H1 (cell line): ENCODE measurements at regions not wholly inside any gene's neighbourhood (a gene's known extent, or its start where the extent isn't known, plus 50 kb on each side); places are given as distances from the start of the nearest gene placed in this dataset.

ENCODE experiments used
- CTCF ChIA-PET: fragments of 300-600 bp; sonication (Branson Sonifier 250); formaldehyde crosslinking; loops from one replicate; lab custom pipeline; 2021; ENCODE audit not compliant: partially characterized antibody; lab: Charles Lee
- POLR2A ChIA-PET: fragments of 300-600 bp; sonication (Branson Sonifier 250); formaldehyde crosslinking; loops from one replicate; lab custom pipeline; 2021; ENCODE audit warnings: inconsistent platforms; ENCODE audit not compliant: partially characterized antibody; lab: Charles Lee
- DNase-seq, 2 experiments: peaks; one replicate each; pipeline versions ENCODE4 v3.0.0 to v3.0.0-alpha.2; 2010 to 2022; ENCODE audit warnings: low spot score in 2 of 2, low read depth in 1 of 2, mixed read lengths in 1 of 2
- FAIRE-seq: peaks from 2 replicates; lab custom pipeline; 2011; peaks lifted over from hg19 to GRCh38; lab: Jason Lieb, UNC
- H2AFZ ChIP-seq: 2 replicates; pipeline ENCODE4 v1.8.1; 2012; ENCODE audit warnings: low read length, inconsistent platforms
- H2AK5ac ChIP-seq: 2 replicates; pipeline ENCODE4 v1.6.1; 2013; ENCODE audit warnings: low read depth, low read length
- H2BK120ac ChIP-seq: replicated peaks from 2 replicates; pipeline ENCODE3; 2013; ENCODE audit warnings: low read depth, low read length, inconsistent platforms
- H2BK12ac ChIP-seq: 2 replicates; pipeline ENCODE4 v1.6.1; 2013; ENCODE audit warnings: low read depth, low read length
- H2BK15ac ChIP-seq: 2 replicates; pipeline ENCODE4 v1.6.1; 2013; ENCODE audit warnings: low read length
- H2BK20ac ChIP-seq: 2 replicates; pipeline ENCODE4 v1.6.1; 2013; ENCODE audit warnings: low read length
- H2BK5ac ChIP-seq: 2 replicates; pipeline ENCODE4 v1.6.1; 2013; ENCODE audit warnings: low read depth, low read length
- H3K14ac ChIP-seq: 2 replicates; pipeline ENCODE4 v1.6.1; 2013; ENCODE audit warnings: inconsistent platforms; ENCODE audit not compliant: insufficient read length
- H3K18ac ChIP-seq: 2 replicates; pipeline ENCODE4 v1.6.1; 2013; ENCODE audit warnings: low read length; ENCODE audit errors: extremely low read depth
- H3K23ac ChIP-seq: 2 replicates; pipeline ENCODE4 v1.6.1; 2013; ENCODE audit warnings: inconsistent platforms; ENCODE audit not compliant: insufficient read length
- H3K23me2 ChIP-seq: 2 replicates; pipeline ENCODE4 v1.6.1; 2013; ENCODE audit warnings: low read depth, low read length
- H3K27ac ChIP-seq: 2 replicates; pipeline ENCODE4 v1.6.1; 2011; ENCODE audit warnings: low read depth, low read length, inconsistent platforms
- H3K27me3 ChIP-seq, 4 experiments: replicated peaks in 1 of 4; 1 replicate in 1 of 4; 2 replicates in 3 of 4; pipeline versions ENCODE4 v1.6.1 to v1.8.1; 2011 to 2013; ENCODE audit warnings: low read length in 3 of 4, mild to moderate bottlenecking in 3 of 4, inconsistent platforms in 2 of 4, mixed read lengths in 2 of 4, moderate library complexity in 1 of 4; ENCODE audit not compliant: control insufficient read depth in 3 of 4, insufficient read depth in 3 of 4; ENCODE audit errors: extremely low read depth in 1 of 4
- H3K36me3 ChIP-seq, 4 experiments: 2 replicates each; pipeline versions ENCODE4 v1.6.1 to v1.8.1; 2011 to 2013; ENCODE audit warnings: mild to moderate bottlenecking in 4 of 4, low read length in 3 of 4, moderate library complexity in 2 of 4, control low read depth in 1 of 4, inconsistent platforms in 1 of 4; ENCODE audit not compliant: insufficient read depth in 4 of 4, control insufficient read depth in 2 of 4
- H3K4ac ChIP-seq: replicated peaks from 2 replicates; pipeline ENCODE3; 2013; ENCODE audit warnings: low read length, low read depth, mixed read lengths, inconsistent platforms; ENCODE audit not compliant: insufficient read length
- H3K4me1 ChIP-seq, 4 experiments: replicated peaks in 1 of 4; 1 replicate in 1 of 4; 2 replicates in 3 of 4; pipeline versions ENCODE4 v1.6.1 to v1.8.1; 2011 to 2013; ENCODE audit warnings: low read length in 3 of 4, inconsistent platforms in 2 of 4, mixed read lengths in 1 of 4; ENCODE audit not compliant: insufficient read depth in 4 of 4, control insufficient read depth in 3 of 4
- H3K4me2 ChIP-seq, 2 experiments: 2 replicates each; pipeline versions ENCODE4 v1.6.1 to v1.8.1; 2011 to 2013; ENCODE audit warnings: low read depth in 2 of 2, low read length in 2 of 2, control low read depth in 1 of 2, inconsistent platforms in 1 of 2, mild to moderate bottlenecking in 1 of 2; ENCODE audit not compliant: insufficient read depth in 1 of 2
- H3K4me3 ChIP-seq, 4 experiments: fragments of 200-600, 300-600 bp in 1 of 4; sonication (generic), shearing (Covaris generic), sonication (Bioruptor Twin) in 1 of 4; 2 replicates each; pipeline versions ENCODE4 v1.5.1 to v1.8.1; 2011 to 2016; ENCODE audit warnings: low read length in 4 of 4, low read depth in 3 of 4, control low read depth in 2 of 4, inconsistent platforms in 2 of 4, mild to moderate bottlenecking in 2 of 4, mixed read lengths in 1 of 4, moderate library complexity in 1 of 4; ENCODE audit not compliant: insufficient read depth in 2 of 4; ENCODE audit errors: extremely low read depth in 1 of 4
- H3K56ac ChIP-seq: replicated peaks from 2 replicates; pipeline ENCODE3; 2013; ENCODE audit warnings: low read depth, mild to moderate bottlenecking, mixed read lengths, low read length, inconsistent platforms; ENCODE audit not compliant: insufficient read length
- H3K79me1 ChIP-seq: 2 replicates; pipeline ENCODE4 v1.6.1; 2013; ENCODE audit warnings: low read depth, low read length, control low read depth
- H3K79me2 ChIP-seq, 2 experiments: 2 replicates each; pipeline versions ENCODE4 v1.6.1 to v1.8.1; 2012 to 2013; ENCODE audit warnings: low read length in 2 of 2, mild to moderate bottlenecking in 2 of 2, inconsistent platforms in 1 of 2; ENCODE audit not compliant: insufficient read depth in 2 of 2, control insufficient read depth in 1 of 2
- H3K9ac ChIP-seq, 4 experiments: replicated peaks in 1 of 4; 1 replicate in 1 of 4; 2 replicates in 3 of 4; pipeline versions ENCODE4 v1.6.1 to v1.8.1; 2011 to 2013; ENCODE audit warnings: low read depth in 3 of 4, low read length in 3 of 4, control low read depth in 2 of 4, mild to moderate bottlenecking in 2 of 4, moderate library complexity in 2 of 4, inconsistent platforms in 1 of 4; ENCODE audit errors: extremely low read depth in 1 of 4
- H3K9me3 ChIP-seq, 2 experiments: 2 replicates each; pipeline versions ENCODE4 v1.6.1 to v1.8.1; 2012 to 2013; ENCODE audit warnings: mild to moderate bottlenecking in 2 of 2, moderate library complexity in 2 of 2, control low read depth in 1 of 2, inconsistent platforms in 1 of 2, low read depth in 1 of 2, low read length in 1 of 2, mixed read lengths in 1 of 2; ENCODE audit not compliant: insufficient read depth in 2 of 2
- H4K20me1 ChIP-seq, 2 experiments: replicated peaks in 1 of 2; 2 replicates each; pipeline versions ENCODE3 to v1.8.1; 2011 to 2013; ENCODE audit warnings: inconsistent platforms in 2 of 2, low read length in 2 of 2, mild to moderate bottlenecking in 1 of 2; ENCODE audit not compliant: insufficient read depth in 2 of 2, control insufficient read depth in 1 of 2
- H4K5ac ChIP-seq: 2 replicates; pipeline ENCODE4 v1.6.1; 2013; ENCODE audit warnings: low read length, low read depth, mixed read lengths, inconsistent platforms; ENCODE audit not compliant: insufficient read length
- H4K8ac ChIP-seq: 2 replicates; pipeline ENCODE4 v1.8.0; 2013; ENCODE audit warnings: mild to moderate bottlenecking, moderate library complexity, low read length, inconsistent platforms; ENCODE audit not compliant: insufficient read depth; ENCODE audit errors: extremely low read depth
- H4K91ac ChIP-seq: replicated peaks from 2 replicates; pipeline ENCODE3; 2013; ENCODE audit warnings: low read length, mixed read lengths, inconsistent platforms; ENCODE audit not compliant: insufficient read length
- WGBS, 2 experiments: shearing (Covaris generic) in 1 of 2; methylation state at CpG; one replicate each; pipeline versions ENCODE4 v1.1.6 to v1.1.7; 2013 to 2015; ENCODE audit warnings: low lambda C conversion rate in 2 of 2, mixed read lengths in 2 of 2, inconsistent platforms in 1 of 2, low coverage in 1 of 2, missing lambda C conversion rate in 1 of 2; ENCODE audit not compliant: insufficient replicate concordance in 2 of 2, insufficient coverage in 1 of 2, insufficient read length in 1 of 2; ENCODE audit errors: extremely low coverage in 1 of 2, missing lambda C conversion rate in 1 of 2; 5-methylcytosine and 5-hydroxymethylcytosine counted together
- TF ChIP-seq, protein P1 (sequence below): IDR thresholded peaks from 2 replicates; pipeline ENCODE4 v1.6.1; 2011; ENCODE audit warnings: low read depth, mild to moderate bottlenecking, low read length; ENCODE audit not compliant: insufficient read depth

DNA sequence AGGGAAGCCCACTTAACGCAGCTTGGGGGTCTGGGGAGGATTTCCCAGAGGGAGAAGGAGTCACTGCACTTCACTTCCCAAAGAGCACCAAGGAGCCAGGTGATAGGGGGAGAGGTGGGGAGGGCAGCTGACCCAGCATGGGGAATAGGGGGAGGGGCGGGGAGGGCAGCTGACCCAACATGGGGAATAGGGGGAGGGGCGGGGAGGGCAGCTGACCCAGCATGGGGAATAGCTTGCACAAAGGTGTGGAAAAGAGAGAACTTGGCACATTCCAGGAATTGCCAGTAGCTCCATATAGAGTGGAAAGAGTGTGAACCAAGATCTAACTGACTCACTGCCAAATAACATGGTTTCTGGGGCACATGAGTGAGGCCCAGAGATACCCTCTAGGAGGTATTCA, 110.3 kb downstream of the CCT6B start:
- TF ChIP-seq, protein P1, sequence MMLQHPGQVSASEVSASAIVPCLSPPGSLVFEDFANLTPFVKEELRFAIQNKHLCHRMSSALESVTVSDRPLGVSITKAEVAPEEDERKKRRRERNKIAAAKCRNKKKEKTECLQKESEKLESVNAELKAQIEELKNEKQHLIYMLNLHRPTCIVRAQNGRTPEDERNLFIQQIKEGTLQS, result no peak
- Histone ChIP-seq H3K4me1 (peaks cover 0 to 9% (median 0%) of the 10 kb centered on the region in 4 experiments; a peak in 3 of 7 replicates), H2AK5ac (no peak overlapping the region), H3K36me3 (no peaks in the 10 kb centered on the region), H3K4me3 (no peak overlapping the region), H4K8ac (no peak overlapping the region), H4K91ac (no peak overlapping the region), H3K79me2 (no peaks in the 10 kb centered on the region), H3K27me3 (no peaks in the 10 kb centered on the region; a peak in 1 of 7 replicates), H3K18ac (no peak overlapping the region), H2BK15ac (no peak overlapping the region), H2AFZ (no peak overlapping the region), H3K9ac (no peak overlapping the region), H4K5ac (no peak overlapping the region), H2BK5ac (no peak overlapping the region), H3K27ac (no peak overlapping the region), H2BK20ac (no peak overlapping the region), H2BK120ac (no peak overlapping the region), H3K9me3 (no peaks in the 10 kb centered on the region), H2BK12ac (no peak overlapping the region), H3K56ac (no peak overlapping the region), H3K4ac (no peak overlapping the region), H4K20me1 (no peaks in the 10 kb centered on the region), H3K4me2 (no peak overlapping the region), H3K79me1 (no peaks in the 10 kb centered on the region), H3K14ac (no peak overlapping the region), H3K23me2 (no peaks in the 10 kb centered on the region), H3K23ac (no peak overlapping the region)
- CTCF ChIA-PET, result interaction anchor here (1.1 to 2.5 kb wide), 4 partner anchors 10 to 309 kb away, joined by 4 to 7 read pairs (median 6); no protein-coding TSS in a partner anchor
- POLR2A ChIA-PET, result interaction anchor here (2.5 kb wide), 1 partner anchor 10 kb away, joined by 7 read pairs; no protein-coding TSS in a partner anchor
- no peak for DNase-seq
- WGBS, 2 experiments, result 92% methylated on average over 1 of the region's 3 CpGs; no CpG with 5 or more reads in 1 of the 2 experiments
- no peak for FAIRE-seq
